ENCODE measurements at regions not wholly inside any gene's neighbourhood (a gene's known extent, or its start where the extent isn't known, plus 50 kb on each side); places are given as distances from the start of the nearest gene placed in this dataset.
"Not testable (repeated sequence)": the region's sequence is repeated elsewhere in the genome, so short reads cannot be mapped to it uniquely, and the experiment has no call there.

DNA sequence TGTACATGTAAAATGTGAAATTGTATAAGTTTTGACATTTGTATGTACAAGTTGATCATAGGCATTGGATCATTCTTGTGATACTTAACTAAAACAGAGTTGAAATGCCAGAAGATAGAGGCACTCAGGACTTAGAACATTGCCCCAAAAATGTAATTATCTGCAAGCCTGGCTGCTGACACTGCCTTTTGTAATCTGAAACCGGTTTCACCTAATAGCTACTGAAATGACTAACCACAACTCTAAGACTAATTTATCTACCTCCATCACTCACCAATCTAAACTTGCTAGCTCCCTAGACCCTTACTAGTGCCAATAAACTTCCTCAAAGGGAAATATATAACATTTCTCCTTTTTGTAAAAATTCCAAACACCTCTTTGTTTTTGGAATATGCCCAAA is 2596.2 kb downstream of the PCDH9 start:
- no peak for DNase-seq

DNA sequence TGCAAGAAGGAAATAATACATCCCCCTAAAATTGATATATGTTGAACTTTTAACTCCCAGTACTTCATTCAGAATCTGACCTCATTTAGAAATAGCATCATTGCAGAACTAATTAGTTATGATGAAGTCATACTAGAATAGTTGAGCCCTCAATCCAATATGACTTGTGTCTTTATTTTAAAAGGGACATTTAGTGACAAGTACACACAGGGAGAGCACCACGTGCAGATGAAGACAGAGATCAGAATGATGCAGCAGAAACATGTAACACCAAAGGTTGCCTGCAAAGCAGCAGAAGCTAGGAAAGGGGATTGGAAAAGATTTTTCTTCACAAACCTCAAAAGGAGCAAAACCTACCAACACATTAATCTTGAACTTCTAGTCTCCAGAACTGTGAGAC is 2602.5 kb downstream of the PCDH9 start:
- DNase-seq, result no peak

DNA sequence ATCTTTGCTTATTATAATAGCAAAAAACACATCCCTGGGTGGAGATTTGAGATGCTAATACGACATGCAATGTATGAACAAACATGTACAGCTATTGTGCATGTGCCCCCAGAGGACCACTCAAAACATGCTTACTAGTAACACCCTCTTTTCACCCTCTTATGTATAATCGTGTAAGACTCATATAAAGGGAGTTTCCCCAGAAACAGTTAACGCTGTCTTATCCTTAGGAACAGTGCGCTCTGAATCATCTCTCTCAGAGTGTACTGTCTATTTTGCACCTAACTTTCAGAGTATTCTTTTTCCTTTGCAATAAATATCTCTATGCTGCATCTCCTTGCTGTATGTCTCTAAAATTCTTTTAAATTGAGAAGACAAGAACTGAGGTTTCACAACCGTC is 2604.0 kb downstream of the PCDH9 start:
- no peak for DNase-seq

DNA sequence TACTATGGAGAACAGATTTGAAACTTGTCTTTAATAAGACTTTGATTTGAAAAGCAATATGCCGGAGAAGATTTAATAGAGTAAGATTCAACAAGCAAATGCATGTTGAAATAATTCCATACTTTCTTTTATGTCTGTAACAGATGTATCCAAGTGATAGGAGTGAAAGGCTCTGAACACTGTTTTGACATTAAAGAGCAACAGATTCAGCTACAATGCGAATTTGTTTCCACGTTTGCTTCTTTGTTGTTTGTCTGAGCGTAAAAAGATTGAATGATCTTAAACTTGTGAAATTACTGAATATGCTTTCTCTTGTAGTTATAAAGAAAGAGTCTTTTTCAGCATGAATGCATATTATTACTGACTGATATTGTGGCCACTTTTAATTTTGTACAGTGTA is 2612.9 kb downstream of the PCDH9 start:
- DNase-seq, result no peak

DNA sequence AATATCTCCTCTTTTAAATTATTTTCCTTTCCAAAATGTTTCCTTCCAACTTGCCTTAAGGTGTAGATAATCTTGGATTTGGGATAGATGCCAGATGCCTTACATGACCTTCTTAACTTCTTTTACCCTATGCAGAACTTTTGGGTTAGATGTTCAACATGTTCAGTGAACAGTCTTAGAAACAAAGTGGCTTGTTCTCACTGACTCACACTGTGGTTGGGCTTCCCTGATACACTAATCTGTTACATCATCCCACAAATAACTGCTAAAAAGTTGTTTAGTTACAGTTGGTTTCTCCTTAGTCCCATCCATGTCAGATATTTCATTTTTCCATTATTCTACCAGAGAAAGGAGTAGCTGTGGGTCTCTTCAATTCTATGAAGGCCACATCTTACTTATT is 2638.2 kb downstream of the PCDH9 start:
- no peak for DNase-seq

DNA sequence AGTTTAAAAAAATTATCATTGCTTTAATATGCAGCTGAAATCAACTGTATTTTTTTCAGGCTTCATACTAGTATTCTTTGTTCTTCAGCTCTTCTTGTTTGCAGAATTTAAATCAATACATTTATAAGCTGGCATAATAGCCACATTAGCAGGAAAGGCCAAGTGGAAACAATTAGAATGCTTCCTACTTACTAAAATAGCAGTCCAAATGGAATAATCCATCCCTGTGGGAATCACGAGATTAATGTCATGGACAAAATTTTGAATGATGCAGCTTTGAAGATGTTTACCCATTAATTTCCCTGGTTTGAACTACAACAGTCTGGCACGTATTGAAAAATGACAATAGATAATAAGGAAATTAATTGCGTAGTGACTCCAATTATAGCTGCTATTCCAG is 2650.8 kb downstream of the PCDH9 start:
- no peak for DNase-seq

DNA sequence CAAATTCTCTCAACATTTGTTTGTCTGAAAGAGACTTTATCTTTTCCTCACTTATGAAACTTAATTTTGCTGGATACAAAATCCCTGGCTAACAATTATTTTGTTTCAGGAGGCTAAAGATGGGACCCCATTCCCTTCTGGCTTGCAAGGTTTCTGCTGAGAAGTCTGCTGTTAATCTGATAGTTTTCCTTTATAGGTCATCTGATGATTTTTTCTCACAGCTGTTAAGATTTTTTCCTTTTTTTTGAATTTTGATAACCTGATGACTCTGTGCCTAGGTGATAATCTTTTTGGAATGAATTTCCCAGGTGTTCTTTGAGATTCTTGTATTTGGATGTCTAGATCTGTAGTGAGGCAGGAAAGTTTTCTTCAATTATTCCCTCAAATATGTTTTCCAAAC is 2661.4 kb downstream of the PCDH9 start:
- no peak for DNase-seq

DNA sequence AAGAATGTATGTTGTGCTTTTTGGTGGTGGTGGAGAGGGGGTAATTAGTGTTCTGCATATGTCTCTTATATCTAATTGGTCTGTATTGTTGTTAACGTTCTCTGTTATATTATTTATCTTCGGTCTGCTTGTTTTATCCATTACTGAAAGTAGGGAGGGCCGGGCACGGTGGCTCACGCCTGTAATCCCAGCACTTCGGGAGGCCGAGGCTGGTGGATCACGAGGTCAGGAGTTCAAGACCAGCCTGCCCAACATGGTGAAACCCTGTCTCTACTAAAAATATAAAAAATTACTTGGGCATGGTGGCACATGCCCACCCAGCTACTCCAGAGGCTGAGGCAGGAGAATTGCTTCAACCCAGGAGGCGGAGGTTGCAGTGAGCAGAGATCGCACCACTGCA is 2672.1 kb downstream of the PCDH9 start:
- not testable (repeated sequence) for DNase-seq

DNA sequence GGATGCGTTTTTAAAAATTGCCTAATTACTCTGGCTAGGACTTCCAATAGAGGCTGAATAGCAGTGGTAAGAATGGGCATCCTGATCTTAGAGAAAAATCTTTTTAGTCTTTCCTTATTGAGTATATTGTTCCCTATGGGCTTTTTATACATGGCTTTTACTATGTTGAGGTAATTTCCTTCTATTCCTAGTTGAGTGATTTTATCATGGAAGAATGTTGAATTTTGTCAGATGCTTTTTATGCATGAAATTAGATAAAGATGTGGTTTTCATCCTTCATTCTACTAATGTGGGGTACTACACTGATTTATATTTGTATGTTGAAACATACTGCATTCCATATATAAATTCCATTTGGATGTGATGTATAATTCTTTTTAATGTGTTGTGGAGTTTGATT is 2673.8 kb downstream of the PCDH9 start:
- DNase-seq, result no peak

DNA sequence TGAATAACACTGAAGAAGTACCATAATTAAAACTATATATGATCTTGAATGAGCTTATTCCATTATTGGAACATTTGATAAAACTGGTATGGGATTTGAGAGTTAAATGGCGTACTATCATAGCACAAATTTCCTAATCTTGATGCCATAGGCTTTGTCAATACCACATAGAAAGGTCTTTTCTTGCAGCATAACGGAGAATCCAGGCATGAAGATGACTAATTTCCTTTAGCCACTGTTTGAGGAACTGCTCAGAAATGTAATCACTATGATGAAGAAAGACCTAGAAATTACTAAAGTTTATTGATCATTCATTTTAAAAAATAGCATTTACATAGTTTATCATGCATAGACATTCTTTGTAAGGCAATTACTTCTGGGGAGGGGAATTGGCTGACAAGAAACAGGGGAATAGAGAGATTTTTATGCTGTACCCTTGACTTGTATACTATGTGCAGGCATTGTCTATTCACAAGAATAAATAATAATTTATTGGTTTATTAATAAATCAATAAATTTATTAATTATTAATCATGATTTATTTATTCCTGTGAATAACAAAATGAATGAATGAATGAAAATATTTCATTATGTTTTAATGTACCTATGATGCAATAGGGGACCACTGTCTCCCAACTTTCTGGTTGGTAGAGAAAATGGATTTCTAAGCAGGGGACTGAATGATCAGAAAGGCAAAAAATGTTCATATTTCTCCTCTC is 2676.6 kb downstream of the PCDH9 start:
- DNase-seq, result peak in 3 of 4 experiments; percentile 14 to 39 (median 34)

DNA sequence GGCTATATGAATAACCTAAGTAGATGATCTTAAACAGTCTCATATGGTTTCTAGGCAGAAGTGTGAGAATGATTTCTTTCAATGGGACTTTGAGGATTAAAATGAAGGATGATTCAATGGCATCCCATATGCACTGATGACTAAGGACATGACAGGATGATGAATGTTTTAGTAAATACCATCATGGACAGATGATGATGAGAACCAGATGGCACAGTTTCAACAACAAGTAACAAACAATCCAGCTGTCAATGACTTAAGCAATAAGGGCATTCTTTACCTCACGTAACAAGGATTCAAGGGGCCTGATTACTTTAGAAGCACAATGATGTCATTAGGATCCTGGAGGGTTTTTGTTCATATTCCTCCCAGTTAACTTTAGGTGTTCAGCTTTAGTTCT is 2678.4 kb downstream of the PCDH9 start:
- no peak for DNase-seq

DNA sequence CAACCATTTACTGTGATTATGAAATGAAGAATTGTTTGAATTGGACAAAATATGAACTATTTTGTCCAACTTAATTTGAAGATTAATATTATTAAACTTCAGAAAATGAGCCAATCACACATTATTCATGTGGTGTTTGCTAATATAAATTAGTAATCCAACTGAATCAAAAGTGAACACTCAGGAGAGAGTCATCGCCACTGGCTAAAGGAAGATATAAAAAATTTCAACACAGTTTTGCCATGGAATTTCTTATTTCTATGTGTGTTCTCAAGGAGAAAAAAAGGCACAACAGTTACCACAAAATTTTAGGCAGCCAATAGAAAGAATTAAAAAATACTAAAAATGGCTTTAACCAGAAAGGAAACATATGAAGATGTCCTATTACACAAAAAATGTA is 2683.8 kb downstream of the PCDH9 start:
- no peak for DNase-seq

DNA sequence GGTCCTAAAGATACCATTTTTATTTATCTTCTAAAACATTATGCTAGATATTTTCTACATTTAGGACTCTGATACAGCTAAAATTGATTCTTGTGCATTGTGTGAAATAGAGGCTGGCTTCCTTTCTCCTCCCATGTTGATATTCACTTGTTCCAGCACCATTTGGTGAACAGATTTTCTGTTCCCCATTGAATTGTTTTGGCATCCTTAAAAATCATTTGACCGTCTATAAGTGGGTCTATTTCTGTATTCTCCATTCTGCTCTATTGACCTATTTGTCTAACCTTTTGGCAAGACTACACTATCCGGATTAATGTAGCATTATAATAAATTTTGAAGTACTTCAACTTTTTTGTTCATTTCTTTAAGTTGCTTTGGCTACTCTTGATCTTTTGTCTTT is 2689.2 kb downstream of the PCDH9 start:
- DNase-seq, result no peak

DNA sequence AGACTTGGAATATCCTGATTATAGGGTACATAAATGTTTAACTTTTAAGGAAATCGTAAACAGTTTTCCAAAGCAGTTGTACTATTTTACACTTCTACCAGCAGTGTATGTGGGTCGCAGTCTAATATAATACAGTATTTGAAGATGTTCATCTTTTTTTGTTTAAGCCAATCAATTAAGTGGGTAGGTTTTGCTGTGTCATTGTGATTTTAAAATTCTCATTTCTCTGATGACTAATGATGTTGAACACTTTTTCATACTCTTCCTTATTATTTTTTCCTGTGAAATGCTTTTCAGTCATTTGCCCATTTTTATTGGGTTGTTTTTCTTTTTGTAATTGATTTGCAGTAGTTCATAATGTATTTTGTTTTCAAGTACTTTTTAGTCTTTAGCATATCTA is 2689.7 kb downstream of the PCDH9 start:
- no peak for DNase-seq

DNA sequence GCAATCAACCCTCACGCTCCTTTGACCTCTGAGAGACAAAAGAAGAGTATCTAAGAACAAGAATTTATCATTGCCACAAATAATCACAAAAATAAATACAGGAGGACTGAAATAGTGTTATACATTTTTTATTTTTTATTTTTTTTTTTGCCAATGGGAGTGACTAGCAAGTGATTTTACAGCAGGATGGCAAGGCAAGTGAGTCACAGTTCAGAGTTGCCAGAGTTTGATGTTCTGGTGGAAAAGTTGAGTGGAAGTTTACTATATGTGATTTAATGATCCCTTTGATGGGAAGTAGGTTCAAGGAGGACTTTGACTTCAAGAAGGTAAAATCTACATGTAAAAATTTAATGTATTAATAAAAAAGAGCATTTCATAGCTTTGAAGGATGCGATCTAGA is 2691.4 kb downstream of the PCDH9 start:
- DNase-seq, result no peak

DNA sequence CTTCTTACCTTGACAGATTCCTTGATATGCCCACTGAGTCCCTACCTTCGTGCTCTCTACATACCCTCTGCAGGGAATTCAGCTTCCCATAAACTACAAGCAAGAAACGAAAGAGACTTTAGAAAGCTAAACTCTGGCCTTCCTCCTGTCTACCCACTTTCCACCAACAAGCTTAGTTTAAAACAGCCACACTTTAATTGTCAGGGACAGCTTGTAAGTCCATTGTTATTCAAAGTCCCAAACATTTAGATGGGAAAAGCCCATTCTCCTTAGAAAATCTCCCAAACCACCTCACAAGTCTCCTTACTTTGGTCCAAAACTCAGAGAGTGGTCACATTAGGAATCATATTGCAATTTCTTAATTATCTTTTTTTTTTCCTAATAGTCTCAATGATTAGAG is 2695.8 kb downstream of the PCDH9 start:
- no peak for DNase-seq

DNA sequence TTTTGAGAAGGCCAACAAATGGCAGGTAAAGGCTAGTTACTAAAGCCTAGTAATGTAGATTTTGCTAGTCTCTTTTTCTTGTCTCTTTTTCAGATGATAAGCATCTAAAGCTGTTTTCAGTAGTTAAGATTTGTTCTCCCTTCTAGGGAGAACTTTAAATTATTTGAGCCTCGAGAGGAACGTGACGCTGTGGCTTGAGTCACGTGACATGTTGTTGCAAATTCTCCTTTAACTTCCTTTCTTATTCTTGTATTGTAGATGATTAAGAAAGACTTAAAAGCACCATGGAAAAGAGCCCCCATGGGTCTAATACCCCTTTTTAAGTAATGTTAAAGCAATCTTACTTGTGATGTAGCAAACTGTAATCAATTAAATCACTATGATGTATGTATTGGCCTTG is 2698.7 kb downstream of the PCDH9 start:
- DNase-seq, result peak in 1 of 4 experiments; percentile 10

DNA sequence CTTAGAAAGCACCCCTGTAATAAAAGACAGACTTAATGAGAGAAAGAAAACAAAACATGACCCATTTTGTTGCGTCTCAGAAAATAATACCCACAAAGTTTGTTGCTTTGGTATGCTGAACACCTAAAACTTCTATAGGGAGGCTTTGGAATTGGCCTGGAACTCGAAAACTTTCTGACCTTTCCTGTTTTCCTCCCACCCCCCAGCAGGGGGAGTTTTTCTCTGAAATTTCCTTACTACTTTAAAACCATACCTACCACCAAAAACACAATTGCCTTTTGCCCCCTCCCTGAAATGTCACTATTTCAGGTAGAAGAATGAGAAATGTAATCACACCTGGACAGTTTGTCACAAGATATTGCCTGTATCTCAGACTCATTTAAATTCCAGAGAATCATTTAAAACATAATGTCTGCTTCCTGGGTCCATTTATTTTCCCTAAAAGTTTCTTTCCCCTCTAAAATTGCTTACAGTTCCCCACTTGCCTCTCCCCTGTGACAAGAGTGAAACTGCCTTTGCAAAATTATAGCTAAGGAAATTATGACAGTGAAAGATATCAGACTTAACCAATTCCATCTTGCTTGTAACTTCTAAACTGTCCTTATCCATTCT is 2700.2 kb downstream of the PCDH9 start:
- DNase-seq, result peak; percentile 24 to 36 (median 28)

DNA sequence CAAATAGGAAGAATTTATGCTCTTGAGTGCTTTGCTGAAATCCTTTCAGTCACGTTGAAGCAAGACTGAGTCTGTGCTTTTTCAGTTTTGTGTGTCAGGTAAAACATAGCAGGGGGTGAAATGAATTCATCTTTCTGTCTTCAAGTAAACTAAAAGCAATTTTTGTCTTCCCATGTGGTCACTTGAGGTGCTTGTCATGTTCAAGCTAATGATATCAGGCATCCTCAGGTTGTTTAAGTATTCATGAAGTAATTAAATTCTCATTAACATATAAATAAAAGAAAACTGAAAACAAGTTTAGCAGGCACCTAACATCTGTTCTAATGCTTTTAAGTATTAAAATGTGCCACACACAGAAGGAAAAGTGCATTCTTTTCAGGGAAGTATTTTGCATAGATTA is 2701.3 kb downstream of the PCDH9 start:
- no peak for DNase-seq

DNA sequence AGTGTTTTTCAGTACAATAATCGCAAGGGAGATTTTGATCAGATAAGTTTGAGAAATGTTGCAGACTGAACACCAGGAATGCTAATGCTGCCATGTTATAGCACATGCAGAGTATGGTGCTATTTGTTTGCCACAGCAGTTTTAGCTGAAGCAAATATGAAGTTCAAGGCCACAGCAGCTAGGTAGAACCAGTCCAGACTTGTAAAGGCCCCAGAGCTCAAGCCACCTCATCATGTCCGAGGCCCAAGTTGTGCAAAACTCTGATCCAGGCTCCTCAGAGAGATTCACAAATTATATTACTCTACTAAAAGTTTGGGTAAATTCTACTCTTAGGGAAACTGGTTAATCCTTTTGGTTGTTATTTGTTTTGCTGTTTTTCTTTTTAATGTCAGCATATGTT is 2702.6 kb downstream of the PCDH9 start:
- DNase-seq, result no peak

DNA sequence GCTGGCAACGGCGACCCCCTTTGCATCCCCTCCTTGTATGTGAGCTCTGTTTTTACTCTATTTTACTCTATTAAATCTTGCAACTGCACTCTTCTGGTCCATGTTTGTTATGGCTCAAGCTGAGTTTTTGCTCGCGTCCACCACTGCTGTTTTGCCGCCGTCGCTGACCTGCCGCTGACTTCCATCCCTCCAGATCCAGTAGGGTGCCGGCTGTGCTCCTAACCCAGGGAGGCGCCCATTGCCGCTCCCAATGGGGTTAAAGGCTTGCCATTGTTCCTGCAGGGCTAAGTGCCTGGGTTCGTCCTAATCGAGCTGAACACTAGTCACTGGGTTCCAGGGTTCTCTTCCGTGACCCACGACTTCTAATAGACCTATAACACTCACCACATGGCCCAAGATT is 2704.4 kb downstream of the PCDH9 start:
- DNase-seq, result no peak

DNA sequence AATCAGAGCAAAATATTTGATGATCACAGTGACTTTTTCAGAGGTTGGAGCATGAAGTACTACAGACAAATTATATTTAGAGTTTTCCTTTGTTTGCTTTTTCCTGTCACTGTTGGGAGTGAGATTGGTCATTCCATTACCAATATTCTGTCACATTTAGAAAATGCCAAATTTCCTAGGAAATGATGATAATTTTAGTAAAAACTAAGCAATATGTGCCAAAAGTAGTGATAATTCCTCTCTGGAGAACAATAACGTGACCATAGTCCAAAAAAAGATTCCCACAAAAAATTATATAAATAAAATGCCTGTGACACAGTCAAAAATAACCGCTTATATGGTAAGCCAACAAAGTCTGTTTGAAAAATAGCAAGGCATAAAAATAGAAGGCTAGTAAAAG is 2719.4 kb downstream of the PCDH9 start:
- no peak for DNase-seq

DNA sequence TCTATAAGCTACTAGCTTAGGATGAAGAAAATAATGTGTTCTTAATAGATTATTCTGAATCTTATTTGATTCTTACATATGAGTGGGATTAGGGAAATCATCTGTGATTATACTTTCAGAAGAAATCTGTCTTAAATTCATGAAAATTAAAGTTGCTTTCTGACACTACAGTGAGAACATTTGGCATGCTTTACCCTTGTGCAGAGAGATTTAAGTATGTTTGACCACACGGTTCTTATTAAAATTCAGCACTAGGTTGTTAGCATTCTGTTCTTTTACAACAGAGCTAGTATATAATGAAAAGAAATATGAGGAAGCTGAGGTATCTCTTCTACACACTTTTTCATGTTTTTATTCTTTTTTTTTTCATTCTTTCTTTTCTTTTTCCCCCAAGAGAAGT is 2723.9 kb downstream of the PCDH9 start:
- no peak for DNase-seq

DNA sequence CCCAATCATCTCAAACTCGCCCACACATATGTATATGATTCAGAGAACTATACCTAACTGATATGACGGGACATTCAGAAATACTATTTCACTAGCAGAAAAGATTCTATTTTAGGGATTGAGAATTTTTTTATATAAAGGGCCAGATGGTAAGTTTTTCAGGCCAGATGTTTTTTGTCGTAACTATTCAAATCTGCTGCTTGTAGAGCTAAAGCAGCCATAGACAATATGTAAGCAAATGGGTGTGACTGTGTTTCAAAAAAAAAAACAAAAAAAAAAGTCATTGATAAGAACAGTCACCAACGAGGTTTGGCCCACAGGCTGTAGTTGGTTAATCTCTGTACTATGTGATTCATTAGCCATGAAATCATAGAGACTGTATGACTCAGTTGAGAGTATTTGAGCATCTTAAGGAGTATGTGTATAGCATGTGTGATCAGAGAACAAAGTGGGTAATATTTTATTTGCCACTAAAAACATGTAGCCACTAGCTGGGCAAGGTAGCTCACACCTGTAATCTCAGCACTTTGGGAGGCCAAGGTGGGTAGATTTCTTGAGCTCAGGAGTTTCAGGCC is 2724.7 kb downstream of the PCDH9 start:
- no peak for DNase-seq

DNA sequence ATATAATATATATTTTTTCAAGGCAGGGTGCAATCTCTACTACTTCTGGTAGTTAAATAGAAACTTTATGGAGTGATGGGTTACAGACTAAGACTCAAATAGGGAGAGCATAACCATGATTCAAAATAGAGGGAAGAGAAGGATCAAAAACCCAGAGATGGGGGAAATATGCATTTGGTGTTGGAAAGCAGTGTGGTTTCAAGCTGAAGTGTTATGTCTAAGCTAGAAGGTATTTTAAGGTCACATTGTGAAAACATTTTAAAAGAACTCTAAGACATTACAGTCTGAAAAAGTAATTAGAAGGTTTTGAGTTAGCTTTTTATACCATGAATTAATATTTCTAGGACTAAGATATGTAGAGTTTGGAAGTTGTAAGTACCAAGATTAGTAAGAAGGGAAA is 2741.4 kb downstream of the PCDH9 start:
- DNase-seq, result no peak

Measured in suppressor macrophage (primary cell).